ENCODE measurements at regions not wholly inside any gene's neighbourhood (a gene's known extent, or its start where the extent isn't known, plus 50 kb on each side); places are given as distances from the start of the nearest gene placed in this dataset.

DNA sequence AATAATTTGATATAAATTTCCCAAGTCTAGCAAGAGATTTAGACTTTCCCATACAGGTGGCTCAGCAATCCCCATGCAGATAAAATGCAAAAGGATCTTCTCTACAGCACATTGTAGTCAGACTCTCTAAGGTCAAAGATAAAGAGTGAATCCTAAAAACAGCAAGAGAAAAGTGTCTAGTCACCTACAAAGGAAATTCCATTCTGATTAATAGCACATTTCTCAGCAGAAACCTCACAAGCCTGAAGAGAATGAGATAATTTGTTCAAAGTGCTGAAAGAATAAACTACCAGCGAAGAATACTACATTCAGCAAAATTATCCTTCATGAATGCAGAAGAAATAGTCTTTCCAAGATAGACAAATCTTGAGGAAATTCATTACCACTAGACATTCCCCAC lies 493.3 kb downstream of the PRELID2 start:
- TF ChIP-seq POLR2AphosphoS5 (IDR thresholded peaks at IDR 0.05) = no peak
- TF ChIP-seq, protein P1, sequence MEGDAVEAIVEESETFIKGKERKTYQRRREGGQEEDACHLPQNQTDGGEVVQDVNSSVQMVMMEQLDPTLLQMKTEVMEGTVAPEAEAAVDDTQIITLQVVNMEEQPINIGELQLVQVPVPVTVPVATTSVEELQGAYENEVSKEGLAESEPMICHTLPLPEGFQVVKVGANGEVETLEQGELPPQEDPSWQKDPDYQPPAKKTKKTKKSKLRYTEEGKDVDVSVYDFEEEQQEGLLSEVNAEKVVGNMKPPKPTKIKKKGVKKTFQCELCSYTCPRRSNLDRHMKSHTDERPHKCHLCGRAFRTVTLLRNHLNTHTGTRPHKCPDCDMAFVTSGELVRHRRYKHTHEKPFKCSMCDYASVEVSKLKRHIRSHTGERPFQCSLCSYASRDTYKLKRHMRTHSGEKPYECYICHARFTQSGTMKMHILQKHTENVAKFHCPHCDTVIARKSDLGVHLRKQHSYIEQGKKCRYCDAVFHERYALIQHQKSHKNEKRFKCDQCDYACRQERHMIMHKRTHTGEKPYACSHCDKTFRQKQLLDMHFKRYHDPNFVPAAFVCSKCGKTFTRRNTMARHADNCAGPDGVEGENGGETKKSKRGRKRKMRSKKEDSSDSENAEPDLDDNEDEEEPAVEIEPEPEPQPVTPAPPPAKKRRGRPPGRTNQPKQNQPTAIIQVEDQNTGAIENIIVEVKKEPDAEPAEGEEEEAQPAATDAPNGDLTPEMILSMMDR (IDR thresholded peaks at IDR 0.05) = no peak

Measured in stomach (tissue), 4 donors.